GM12865 (cell line): ENCODE measurements at regions not wholly inside any gene's neighbourhood (a gene's known extent, or its start where the extent isn't known, plus 50 kb on each side); places are given as distances from the start of the nearest gene placed in this dataset.
"Not testable (repeated sequence)": the region's sequence is repeated elsewhere in the genome, so short reads cannot be mapped to it uniquely, and the experiment has no call there.

Source experiments
- DNase-seq: peaks from one replicate; pipeline ENCODE4 v3.0.0; 2010; ENCODE audit warnings: low read depth
- H3K4me3 ChIP-seq: 2 replicates; pipeline ENCODE4 v1.5.1; 2011; ENCODE audit warnings: mild to moderate bottlenecking, low read depth, low read length, control low read depth

- not testable (repeated sequence) for H3K4me3 ChIP-seq, DNase-seq
Observed at GRCh38 chr15:22134941-22135566, 54.7 kb downstream of the OR4M2 start.

GRCh38 chr15:22137572-22137971 lies 57.2 kb downstream of the OR4M2 start:
- not testable (repeated sequence) for H3K4me3 ChIP-seq, DNase-seq

GRCh38 chr15:22141106-22141505 lies 60.8 kb downstream of the OR4M2 start:
- H3K4me3 ChIP-seq, DNase-seq: not testable (repeated sequence)

GRCh38 chr15:22148109-22148508 lies 67.8 kb downstream of the OR4M2 start:
- H3K4me3 ChIP-seq, DNase-seq: not testable (repeated sequence)

GRCh38 chr15:22158243-22158642 lies 77.9 kb downstream of the OR4M2 start:
- H3K4me3 ChIP-seq, DNase-seq: not testable (repeated sequence)

- DNase-seq, H3K4me3 ChIP-seq: not testable (repeated sequence)
Observed at GRCh38 chr15:22160283-22160682, 80.0 kb downstream of the OR4M2 start.

GRCh38 chr15:22160741-22161140 lies 80.4 kb downstream of the OR4M2 start:
- H3K4me3 ChIP-seq, DNase-seq: not testable (repeated sequence)

GRCh38 chr15:22161398-22161797 lies 81.1 kb downstream of the OR4M2 start:
- H3K4me3 ChIP-seq, DNase-seq: not testable (repeated sequence)

GRCh38 chr15:22163715-22164114 lies 83.4 kb downstream of the OR4M2 start:
- DNase-seq, H3K4me3 ChIP-seq: not testable (repeated sequence)

- H3K4me3 ChIP-seq, DNase-seq: not testable (repeated sequence)
Observed at GRCh38 chr15:22167521-22167920, 87.2 kb downstream of the OR4M2 start.

GRCh38 chr15:22173029-22173998 lies 93.0 kb downstream of the OR4M2 start:
- not testable (repeated sequence) for DNase-seq, H3K4me3 ChIP-seq

GRCh38 chr15:22174088-22174487 lies 93.8 kb downstream of the OR4M2 start:
- DNase-seq, H3K4me3 ChIP-seq: not testable (repeated sequence)

- not testable (repeated sequence) for H3K4me3 ChIP-seq, DNase-seq
Observed at GRCh38 chr15:22177965-22178364, 97.6 kb downstream of the OR4M2 start.

GRCh38 chr15:22178438-22178837 lies 98.1 kb downstream of the OR4M2 start:
- not testable (repeated sequence) for H3K4me3 ChIP-seq, DNase-seq

- H3K4me3 ChIP-seq, DNase-seq: not testable (repeated sequence)
Observed at GRCh38 chr15:22179043-22179442, 98.7 kb downstream of the OR4M2 start.

- not testable (repeated sequence) for DNase-seq, H3K4me3 ChIP-seq
Observed at GRCh38 chr15:22180611-22181010, 100.3 kb downstream of the OR4M2 start.

- not testable (repeated sequence) for H3K4me3 ChIP-seq, DNase-seq
Observed at GRCh38 chr15:22184678-22185077, 104.4 kb downstream of the OR4M2 start.

- not testable (repeated sequence) for H3K4me3 ChIP-seq, DNase-seq
Observed at GRCh38 chr15:22186846-22187532, 106.7 kb downstream of the OR4M2 start.

- H3K4me3 ChIP-seq, DNase-seq: not testable (repeated sequence)
Observed at GRCh38 chr15:22191818-22192217, 111.5 kb downstream of the OR4M2 start.
